HEK293 (cell line): ENCODE measurements at regions not wholly inside any gene's neighbourhood (a gene's known extent, or its start where the extent isn't known, plus 50 kb on each side); places are given as distances from the start of the nearest gene placed in this dataset.
A peak's percentile ranks its signal among the peaks of the same experiment; 100 is the strongest.

ENCODE experiments used
- CTCF ChIA-PET: fragments of 350-600 bp; formaldehyde crosslinking; extraction: SDS; loops from one replicate; lab custom pipeline; 2021; ENCODE audit warnings: antibody characterized with exemption; lab: Yijun Ruan, JAX
- POLR2A ChIA-PET: fragments of 300-600 bp; formaldehyde crosslinking; extraction: SDS; loops from one replicate; lab custom pipeline; 2020; ENCODE audit warnings: antibody characterized with exemption, inconsistent platforms; lab: Yijun Ruan, JAX
- H3K27ac ChIP-seq: fragments of 200-500 bp; sonication (Bioruptor generic); 2 replicates; pipeline ENCODE4 v1.5.1; 2014; ENCODE audit warnings: low read depth, low read length, control low read depth, inconsistent platforms; ENCODE audit errors: extremely low read depth
- H3K36me3 ChIP-seq, 2 experiments: fragments of 200-500 bp in 1 of 2; sonication (Bioruptor generic) in 1 of 2; 1 replicate in 1 of 2; 2 replicates in 1 of 2; pipeline ENCODE4 v1.5.1; 2014 to 2017; ENCODE audit warnings: inconsistent platforms in 2 of 2, low read length in 2 of 2; ENCODE audit not compliant: control insufficient read depth in 2 of 2, insufficient read depth in 1 of 2
- H3K4me1 ChIP-seq: fragments of 200-500 bp; sonication (Bioruptor generic); 2 replicates; pipeline ENCODE4 v1.5.1; 2014; ENCODE audit warnings: mild to moderate bottlenecking, low read length, inconsistent platforms; ENCODE audit not compliant: control insufficient read depth, insufficient read depth
- H3K4me3 ChIP-seq: 2 replicates; pipeline ENCODE4 v1.5.1; 2011; ENCODE audit warnings: low read depth, mild to moderate bottlenecking, control low read depth, low read length, moderate library complexity
- H3K9me3 ChIP-seq: fragments of 200-500 bp; sonication (Bioruptor generic); 2 replicates; pipeline ENCODE4 v1.5.1; 2014; ENCODE audit warnings: low read depth, low read length, inconsistent platforms; ENCODE audit not compliant: control insufficient read depth, insufficient read depth
- GFI1B ChIP-seq: fragments of 450-650 bp; formaldehyde crosslinking; IDR thresholded peaks from 2 replicates; pipeline ENCODE4 v1.5.1; 2016; ENCODE audit warnings: missing biosample characterization, missing genetic modification characterization
- GLIS1 ChIP-seq: fragments of 450-650 bp; formaldehyde crosslinking; IDR thresholded peaks from 2 replicates; pipeline ENCODE4 v1.5.1; 2016; ENCODE audit warnings: missing biosample characterization, missing genetic modification characterization
- KLF1 ChIP-seq: fragments of 450-650 bp; formaldehyde crosslinking; IDR thresholded peaks from 2 replicates; pipeline ENCODE4 v1.5.1; 2016; ENCODE audit warnings: missing biosample characterization, missing genetic modification characterization
- KLF16 ChIP-seq: fragments of 450-650 bp; formaldehyde crosslinking; IDR thresholded peaks from 2 replicates; pipeline ENCODE4 v1.5.1; 2017; ENCODE audit warnings: missing biosample characterization, missing genetic modification characterization
- KLF17 ChIP-seq: fragments of 450-650 bp; formaldehyde crosslinking; IDR thresholded peaks from 2 replicates; pipeline ENCODE4 v1.5.1; 2016; ENCODE audit warnings: missing biosample characterization, missing genetic modification characterization
- OSR2 ChIP-seq: fragments of 450-650 bp; formaldehyde crosslinking; IDR thresholded peaks from 2 replicates; pipeline ENCODE4 v1.5.1; 2016; ENCODE audit warnings: missing biosample characterization, missing genetic modification characterization
- OVOL3 ChIP-seq: fragments of 450-650 bp; formaldehyde crosslinking; IDR thresholded peaks from 2 replicates; pipeline ENCODE4 v1.5.1; 2016; ENCODE audit warnings: missing biosample characterization, missing genetic modification characterization
- PRDM10 ChIP-seq: fragments of 450-650 bp; formaldehyde crosslinking; IDR thresholded peaks from 2 replicates; pipeline ENCODE4 v1.5.1; 2016; ENCODE audit warnings: missing biosample characterization, missing genetic modification characterization
- SP7 ChIP-seq: fragments of 450-650 bp; formaldehyde crosslinking; IDR thresholded peaks from 2 replicates; pipeline ENCODE4 v1.5.1; 2016; ENCODE audit warnings: missing biosample characterization, missing genetic modification characterization
- TRIM28 ChIP-seq: IDR thresholded peaks from 2 replicates; pipeline ENCODE4 v1.6.1; 2011; ENCODE audit warnings: low read length, control low read depth, borderline replicate concordance
- ZBTB21 ChIP-seq: fragments of 450-650 bp; formaldehyde crosslinking; IDR thresholded peaks from 2 replicates; pipeline ENCODE4 v1.5.1; 2017; ENCODE audit warnings: missing biosample characterization, missing genetic modification characterization
- ZBTB48 ChIP-seq: fragments of 450-650 bp; formaldehyde crosslinking; IDR thresholded peaks from 2 replicates; pipeline ENCODE4 v1.5.1; 2016; ENCODE audit warnings: missing biosample characterization, missing genetic modification characterization
- ZIC2 ChIP-seq: fragments of 450-650 bp; formaldehyde crosslinking; IDR thresholded peaks from 2 replicates; pipeline ENCODE4 v1.5.1; 2016; ENCODE audit warnings: missing biosample characterization, missing genetic modification characterization
- ZNF10 ChIP-seq: fragments of 450-650 bp; formaldehyde crosslinking; IDR thresholded peaks from 2 replicates; pipeline ENCODE4 v1.5.1; 2017; ENCODE audit warnings: missing biosample characterization, missing genetic modification characterization
- ZNF404 ChIP-seq: fragments of 450-650 bp; formaldehyde crosslinking; IDR thresholded peaks from 2 replicates; pipeline ENCODE4 v1.5.1; 2017; ENCODE audit warnings: missing biosample characterization, missing genetic modification characterization
- ZNF473 ChIP-seq: fragments of 450-650 bp; formaldehyde crosslinking; IDR thresholded peaks from 2 replicates; pipeline ENCODE4 v1.5.1; 2017; ENCODE audit warnings: missing biosample characterization, missing genetic modification characterization
- ZNF549 ChIP-seq: fragments of 450-650 bp; IDR thresholded peaks from 2 replicates; pipeline ENCODE4 v1.5.1; 2018; ENCODE audit warnings: missing biosample characterization, missing genetic modification characterization, mild to moderate bottlenecking, inconsistent platforms, moderate library complexity
- ZNF561 ChIP-seq: fragments of 450-650 bp; IDR thresholded peaks from 2 replicates; pipeline ENCODE4 v1.5.1; 2018; ENCODE audit warnings: missing biosample characterization, missing genetic modification characterization, borderline replicate concordance
- ZNF600 ChIP-seq: fragments of 450-650 bp; formaldehyde crosslinking; IDR thresholded peaks from 2 replicates; pipeline ENCODE4 v1.5.1; 2016; ENCODE audit warnings: missing biosample characterization, missing genetic modification characterization
- ZNF76 ChIP-seq: fragments of 450-650 bp; formaldehyde crosslinking; IDR thresholded peaks from 2 replicates; pipeline ENCODE4; 2016; ENCODE audit warnings: low read depth, missing biosample characterization, missing genetic modification characterization, borderline replicate concordance
- ZSCAN23 ChIP-seq: fragments of 450-650 bp; formaldehyde crosslinking; IDR thresholded peaks from 2 replicates; pipeline ENCODE4 v1.5.1; 2016; ENCODE audit warnings: missing biosample characterization, missing genetic modification characterization
- TF ChIP-seq, protein P1 (sequence below): fragments of 450-650 bp; formaldehyde crosslinking; IDR thresholded peaks from 2 replicates; pipeline ENCODE4 v1.5.1; 2017; ENCODE audit warnings: missing biosample characterization, missing genetic modification characterization
- TF ChIP-seq, protein P2 (sequence below): fragments of 450-650 bp; formaldehyde crosslinking; IDR thresholded peaks from 2 replicates; pipeline ENCODE4 v1.5.1; 2017; ENCODE audit warnings: missing biosample characterization, missing genetic modification characterization
- TF ChIP-seq, protein P3 (sequence below): fragments of 450-650 bp; formaldehyde crosslinking; conservative IDR thresholded peaks from 2 replicates; pipeline ENCODE4 v1.5.1; 2016; ENCODE audit warnings: low read depth, missing biosample characterization, missing genetic modification characterization

- TF ChIP-seq KLF17 (tag by site-specific recombination), result no peak
These were observed 181.0 kb upstream of the MAMLD1 start (continued) for GRCh38 chrX:150182161-150182560.

DNA sequence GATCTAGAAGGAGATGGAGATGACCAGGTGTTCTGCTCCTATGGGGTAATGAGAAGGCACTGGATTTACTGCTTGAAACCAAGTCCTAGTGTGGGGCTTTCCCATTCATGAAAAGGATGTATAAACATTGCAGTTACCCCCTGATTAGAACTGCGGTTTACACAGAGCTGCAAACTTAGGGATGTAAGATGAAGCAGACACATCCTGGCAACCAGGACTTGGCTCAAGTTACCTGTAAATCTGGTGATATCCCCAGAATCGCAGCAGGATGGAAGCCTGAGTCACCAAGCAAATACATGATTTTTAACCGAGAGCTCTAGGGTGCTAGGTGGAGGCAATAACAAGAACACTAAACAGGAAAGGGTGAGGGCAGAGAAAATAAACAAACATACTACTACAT lies 178.6 kb upstream of the MAMLD1 start:
- no peaks in the 10 kb centered on the region for H3K9me3 ChIP-seq
- H3K4me3 ChIP-seq, result no peak overlapping the region
- H3K27ac ChIP-seq, result no peak overlapping the region
- peaks cover 5% of the 10 kb centered on the region; the same call in 1 of the 2 replicates for H3K4me1 ChIP-seq
- POLR2A ChIA-PET, result interaction anchor here (1.1 to 1.4 kb wide), 2 partner anchors 16 to 179 kb away, joined by 3 to 4 read pairs; partner anchors contain the start of gene MAMLD1
- no peaks in the 10 kb centered on the region for H3K36me3 ChIP-seq
- CTCF ChIA-PET, result interaction anchor here (0.6 to 1.5 kb wide), 3 partner anchors 38 to 528 kb away, joined by 3 to 4 read pairs (median 3); no protein-coding TSS in a partner anchor
- no peak for TF ChIP-seq ZNF76 (tag by site-specific recombination)
- peak; percentile 57 for TF ChIP-seq ZNF10 (tag by site-specific recombination)
- TF ChIP-seq ZBTB21 (tag by site-specific recombination), result 0 out of 2 replicates have a peak, but pooled peaks have one; percentile 12
- TF ChIP-seq KLF16 (tag by site-specific recombination), result no peak
- TF ChIP-seq ZNF600 (tag by site-specific recombination), result 0 out of 2 replicates have a peak, but pooled peaks have one; percentile 32
- no peak for TF ChIP-seq ZSCAN23 (tag by site-specific recombination)
- TF ChIP-seq, protein P1, sequence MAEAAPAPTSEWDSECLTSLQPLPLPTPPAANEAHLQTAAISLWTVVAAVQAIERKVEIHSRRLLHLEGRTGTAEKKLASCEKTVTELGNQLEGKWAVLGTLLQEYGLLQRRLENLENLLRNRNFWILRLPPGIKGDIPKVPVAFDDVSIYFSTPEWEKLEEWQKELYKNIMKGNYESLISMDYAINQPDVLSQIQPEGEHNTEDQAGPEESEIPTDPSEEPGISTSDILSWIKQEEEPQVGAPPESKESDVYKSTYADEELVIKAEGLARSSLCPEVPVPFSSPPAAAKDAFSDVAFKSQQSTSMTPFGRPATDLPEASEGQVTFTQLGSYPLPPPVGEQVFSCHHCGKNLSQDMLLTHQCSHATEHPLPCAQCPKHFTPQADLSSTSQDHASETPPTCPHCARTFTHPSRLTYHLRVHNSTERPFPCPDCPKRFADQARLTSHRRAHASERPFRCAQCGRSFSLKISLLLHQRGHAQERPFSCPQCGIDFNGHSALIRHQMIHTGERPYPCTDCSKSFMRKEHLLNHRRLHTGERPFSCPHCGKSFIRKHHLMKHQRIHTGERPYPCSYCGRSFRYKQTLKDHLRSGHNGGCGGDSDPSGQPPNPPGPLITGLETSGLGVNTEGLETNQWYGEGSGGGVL (tag by site-specific recombination), result peak; percentile 70
- TF ChIP-seq ZIC2 (tag by site-specific recombination), result peak; percentile 86
- TF ChIP-seq KLF1 (tag by site-specific recombination), result 0 out of 2 replicates have a peak, but pooled peaks have one; percentile 18
- no peak for TF ChIP-seq ZNF473 (tag by site-specific recombination)
- peak; percentile 58; the same call in 1 of the 2 replicates for TF ChIP-seq ZNF561
- TF ChIP-seq TRIM28, result no peak
- TF ChIP-seq, protein P2, sequence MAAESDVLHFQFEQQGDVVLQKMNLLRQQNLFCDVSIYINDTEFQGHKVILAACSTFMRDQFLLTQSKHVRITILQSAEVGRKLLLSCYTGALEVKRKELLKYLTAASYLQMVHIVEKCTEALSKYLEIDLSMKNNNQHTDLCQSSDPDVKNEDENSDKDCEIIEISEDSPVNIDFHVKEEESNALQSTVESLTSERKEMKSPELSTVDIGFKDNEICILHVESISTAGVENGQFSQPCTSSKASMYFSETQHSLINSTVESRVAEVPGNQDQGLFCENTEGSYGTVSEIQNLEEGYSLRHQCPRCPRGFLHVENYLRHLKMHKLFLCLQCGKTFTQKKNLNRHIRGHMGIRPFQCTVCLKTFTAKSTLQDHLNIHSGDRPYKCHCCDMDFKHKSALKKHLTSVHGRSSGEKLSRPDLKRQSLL (tag by site-specific recombination), result peak; percentile 57; the same call in 1 of the 2 replicates
- TF ChIP-seq ZBTB48 (tag by site-specific recombination), result peak; percentile 49; the same call in 1 of the 2 replicates
- peak; percentile 87 for TF ChIP-seq GFI1B
- TF ChIP-seq OVOL3, result 0 out of 2 replicates have a peak, but pooled peaks have one; percentile 25
- peak; percentile 69; the same call in 1 of the 2 replicates for TF ChIP-seq SP7 (tag by site-specific recombination)
- peak; percentile 57 for TF ChIP-seq OSR2 (tag by site-specific recombination)
- peak; percentile 96 for TF ChIP-seq GLIS1 (tag by site-specific recombination)
- no peak for TF ChIP-seq ZNF404 (tag by site-specific recombination)
- TF ChIP-seq ZNF549 (tag by site-specific recombination), result 0 out of 2 replicates have a peak, but pooled peaks have one; percentile 67
- TF ChIP-seq PRDM10, result peak; percentile 57
- TF ChIP-seq, protein P3, sequence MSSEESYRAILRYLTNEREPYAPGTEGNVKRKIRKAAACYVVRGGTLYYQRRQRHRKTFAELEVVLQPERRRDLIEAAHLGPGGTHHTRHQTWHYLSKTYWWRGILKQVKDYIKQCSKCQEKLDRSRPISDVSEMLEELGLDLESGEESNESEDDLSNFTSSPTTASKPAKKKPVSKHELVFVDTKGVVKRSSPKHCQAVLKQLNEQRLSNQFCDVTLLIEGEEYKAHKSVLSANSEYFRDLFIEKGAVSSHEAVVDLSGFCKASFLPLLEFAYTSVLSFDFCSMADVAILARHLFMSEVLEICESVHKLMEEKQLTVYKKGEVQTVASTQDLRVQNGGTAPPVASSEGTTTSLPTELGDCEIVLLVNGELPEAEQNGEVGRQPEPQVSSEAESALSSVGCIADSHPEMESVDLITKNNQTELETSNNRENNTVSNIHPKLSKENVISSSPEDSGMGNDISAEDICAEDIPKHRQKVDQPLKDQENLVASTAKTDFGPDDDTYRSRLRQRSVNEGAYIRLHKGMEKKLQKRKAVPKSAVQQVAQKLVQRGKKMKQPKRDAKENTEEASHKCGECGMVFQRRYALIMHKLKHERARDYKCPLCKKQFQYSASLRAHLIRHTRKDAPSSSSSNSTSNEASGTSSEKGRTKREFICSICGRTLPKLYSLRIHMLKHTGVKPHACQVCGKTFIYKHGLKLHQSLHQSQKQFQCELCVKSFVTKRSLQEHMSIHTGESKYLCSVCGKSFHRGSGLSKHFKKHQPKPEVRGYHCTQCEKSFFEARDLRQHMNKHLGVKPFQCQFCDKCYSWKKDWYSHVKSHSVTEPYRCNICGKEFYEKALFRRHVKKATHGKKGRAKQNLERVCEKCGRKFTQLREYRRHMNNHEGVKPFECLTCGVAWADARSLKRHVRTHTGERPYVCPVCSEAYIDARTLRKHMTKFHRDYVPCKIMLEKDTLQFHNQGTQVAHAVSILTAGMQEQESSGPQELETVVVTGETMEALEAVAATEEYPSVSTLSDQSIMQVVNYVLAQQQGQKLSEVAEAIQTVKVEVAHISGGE (tag by site-specific recombination), result no peak
- TF ChIP-seq KLF17 (tag by site-specific recombination), result peak; percentile 72
